ENCODE measurements at regions not wholly inside any gene's neighbourhood (a gene's known extent, or its start where the extent isn't known, plus 50 kb on each side); places are given as distances from the start of the nearest gene placed in this dataset.

- TF ChIP-seq CTCF (conservative IDR thresholded peaks at IDR 0.05) (no peak), EZH2 (IDR thresholded peaks at IDR 0.05; ENCODE audit: low read depth) (no peak)
These were observed 50.5 kb upstream of the IQSEC1 start for GRCh38 chr3:13123765-13124164.
